WI38 (cell line): ENCODE measurements at regions not wholly inside any gene's neighbourhood (a gene's known extent, or its start where the extent isn't known, plus 50 kb on each side); places are given as distances from the start of the nearest gene placed in this dataset.
A peak's percentile ranks its signal among the peaks of the same experiment; 100 is the strongest.

Experiments
- H3K4me3 ChIP-seq: 2 replicates; pipeline ENCODE4 v1.5.1; 2011; ENCODE audit warnings: low read depth, mild to moderate bottlenecking, control low read depth, low read length
- TF ChIP-seq, protein P1 (sequence below): IDR thresholded peaks from 2 replicates; pipeline ENCODE4 v1.5.1; 2012; ENCODE audit warnings: low read depth, mild to moderate bottlenecking, control low read depth, low read length

DNA sequence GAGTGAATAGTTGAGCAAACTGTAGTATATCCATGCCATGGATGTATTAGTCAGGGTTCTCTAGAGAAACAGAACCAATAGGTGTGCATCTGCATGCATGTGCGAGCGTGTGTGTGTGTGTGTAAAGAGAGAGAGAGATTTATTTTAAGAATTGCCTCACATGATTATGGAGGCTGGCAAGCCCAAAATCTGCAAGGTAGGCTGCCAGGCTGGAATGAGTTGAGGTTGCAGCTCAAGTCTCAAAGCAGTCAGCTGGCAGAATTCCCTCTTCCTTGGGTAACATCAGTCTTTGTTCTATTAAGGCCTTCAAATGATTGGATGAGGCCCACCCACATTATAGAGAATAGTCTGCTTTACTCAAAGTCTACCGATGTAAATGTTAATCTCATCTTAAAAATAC is 187.8 kb downstream of the ANAPC1 start:
- TF ChIP-seq, protein P1, sequence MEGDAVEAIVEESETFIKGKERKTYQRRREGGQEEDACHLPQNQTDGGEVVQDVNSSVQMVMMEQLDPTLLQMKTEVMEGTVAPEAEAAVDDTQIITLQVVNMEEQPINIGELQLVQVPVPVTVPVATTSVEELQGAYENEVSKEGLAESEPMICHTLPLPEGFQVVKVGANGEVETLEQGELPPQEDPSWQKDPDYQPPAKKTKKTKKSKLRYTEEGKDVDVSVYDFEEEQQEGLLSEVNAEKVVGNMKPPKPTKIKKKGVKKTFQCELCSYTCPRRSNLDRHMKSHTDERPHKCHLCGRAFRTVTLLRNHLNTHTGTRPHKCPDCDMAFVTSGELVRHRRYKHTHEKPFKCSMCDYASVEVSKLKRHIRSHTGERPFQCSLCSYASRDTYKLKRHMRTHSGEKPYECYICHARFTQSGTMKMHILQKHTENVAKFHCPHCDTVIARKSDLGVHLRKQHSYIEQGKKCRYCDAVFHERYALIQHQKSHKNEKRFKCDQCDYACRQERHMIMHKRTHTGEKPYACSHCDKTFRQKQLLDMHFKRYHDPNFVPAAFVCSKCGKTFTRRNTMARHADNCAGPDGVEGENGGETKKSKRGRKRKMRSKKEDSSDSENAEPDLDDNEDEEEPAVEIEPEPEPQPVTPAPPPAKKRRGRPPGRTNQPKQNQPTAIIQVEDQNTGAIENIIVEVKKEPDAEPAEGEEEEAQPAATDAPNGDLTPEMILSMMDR, result no peak
- no peak overlapping the region for H3K4me3 ChIP-seq

DNA sequence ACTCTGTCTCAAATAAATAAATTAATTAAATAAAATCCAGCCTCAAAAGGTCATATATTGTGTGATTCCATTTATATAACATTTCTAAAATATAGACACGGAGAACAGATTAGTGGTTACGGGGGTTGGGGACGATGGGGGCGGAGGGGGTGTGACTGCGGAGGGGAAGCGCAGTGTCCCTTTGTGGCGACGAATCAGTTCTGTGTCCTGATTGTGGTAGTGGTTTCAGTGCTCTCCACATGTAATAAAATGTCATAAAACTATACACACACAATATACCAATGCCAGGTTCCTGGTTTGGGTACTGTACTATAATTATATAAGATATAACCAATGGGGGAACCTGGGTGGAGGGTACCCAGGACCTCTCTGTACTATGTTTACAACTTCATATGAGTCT is 186.4 kb downstream of the ANAPC1 start:
- TF ChIP-seq, protein P1, result no peak
- H3K4me3 ChIP-seq, result no peak overlapping the region

DNA sequence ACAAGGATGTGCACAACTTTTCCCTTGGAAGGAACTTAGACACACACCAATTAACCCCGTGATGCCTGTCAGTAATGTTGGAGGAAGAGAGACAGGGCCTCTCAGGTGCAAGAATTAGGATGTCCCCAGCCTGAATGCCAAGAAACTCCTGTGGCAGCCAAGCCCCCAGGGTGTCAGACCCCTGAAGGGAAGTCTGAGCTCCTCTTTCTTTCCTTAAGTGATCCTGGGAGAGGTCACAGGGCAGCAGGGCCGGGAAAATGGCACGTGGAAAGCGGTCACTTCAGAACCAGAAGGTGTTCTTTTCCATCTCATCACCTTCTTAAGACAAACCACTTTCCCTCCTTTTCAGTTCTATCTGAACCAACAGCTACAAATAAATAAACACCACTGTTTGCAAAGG is 185.9 kb downstream of the ANAPC1 start:
- TF ChIP-seq, protein P1, result no peak
- H3K4me3 ChIP-seq, result no peak overlapping the region

DNA sequence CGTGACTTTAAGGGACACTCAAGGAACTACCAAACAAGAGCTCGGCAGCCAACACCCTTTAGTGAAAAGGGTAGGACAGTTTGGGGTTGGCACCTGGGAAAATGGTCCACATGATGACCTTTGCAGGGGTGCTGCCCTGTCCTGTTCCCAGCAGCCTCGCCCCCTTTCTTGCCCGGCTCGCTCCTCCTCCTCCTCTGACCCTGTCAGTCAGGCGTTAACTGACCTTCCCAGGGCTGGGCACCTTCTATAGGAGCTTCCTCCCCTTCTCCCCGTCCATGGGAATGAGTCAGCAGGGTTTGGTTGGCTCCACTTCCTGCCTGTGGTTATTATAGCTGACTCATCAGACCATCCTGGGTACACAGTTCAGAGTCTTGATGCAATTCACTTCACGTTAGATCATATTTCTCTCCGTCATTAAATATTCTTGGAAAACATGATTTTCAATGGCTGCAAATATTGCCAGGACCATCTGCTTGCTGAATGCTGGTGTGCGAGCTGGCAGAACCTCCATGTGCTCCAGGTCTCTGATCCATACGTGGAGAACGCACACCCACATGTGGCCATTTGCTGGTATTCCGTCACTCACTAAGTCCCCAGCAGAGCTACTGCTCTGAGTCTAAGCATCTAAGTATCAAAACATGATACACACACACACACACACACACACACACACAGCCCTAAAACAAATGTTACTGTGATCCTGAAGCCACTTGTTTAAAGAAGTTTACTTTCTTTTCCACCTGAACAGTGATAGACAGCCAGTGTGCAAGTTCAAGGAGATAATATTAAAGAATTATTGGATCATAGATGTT is 185.0 kb downstream of the ANAPC1 start:
- H3K4me3 ChIP-seq, result peak overlapping the region; percentile 27; the same call in 1 of the 2 replicates
- TF ChIP-seq, protein P1, result 0 out of 2 replicates have a peak, but pooled peaks have one; percentile 15

DNA sequence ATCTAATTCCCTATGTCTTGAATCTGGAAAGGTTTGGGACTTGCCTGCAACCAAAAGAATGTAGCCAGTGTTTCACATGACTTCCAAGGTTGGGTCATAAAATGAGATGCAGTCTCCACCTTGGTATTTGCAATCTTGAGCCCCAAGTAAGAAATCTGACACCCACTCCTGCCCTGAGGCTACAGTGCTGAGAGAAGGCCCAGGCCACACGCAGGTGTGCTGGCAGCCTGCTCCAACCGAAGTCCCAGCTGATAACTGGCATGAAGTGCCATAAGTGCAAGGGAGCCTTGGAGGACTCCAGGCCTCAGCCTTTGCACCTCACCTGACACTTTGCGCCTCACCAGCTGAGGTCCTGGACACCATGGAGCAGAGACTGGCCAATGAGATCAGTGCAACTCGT is 182.7 kb downstream of the ANAPC1 start:
- H3K4me3 ChIP-seq, result no peak overlapping the region
- TF ChIP-seq, protein P1, result no peak

DNA sequence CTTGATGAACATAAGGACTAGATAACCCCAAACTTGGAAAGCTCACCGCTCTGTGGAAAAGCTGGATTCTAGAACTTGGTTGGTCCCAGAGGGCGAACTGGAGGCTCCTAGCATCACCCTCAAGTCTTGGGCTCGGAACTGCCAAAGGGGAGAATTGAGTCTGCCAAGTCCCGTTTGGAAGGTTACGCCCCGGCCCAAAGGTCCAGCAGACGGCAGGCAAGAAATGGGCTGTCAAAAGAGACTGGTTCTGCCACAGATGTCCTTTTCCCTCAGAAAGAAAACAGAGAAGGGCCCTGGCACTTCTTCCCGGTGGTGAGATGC is 182.2 kb downstream of the ANAPC1 start:
- no peak overlapping the region for H3K4me3 ChIP-seq
- TF ChIP-seq, protein P1, result no peak

DNA sequence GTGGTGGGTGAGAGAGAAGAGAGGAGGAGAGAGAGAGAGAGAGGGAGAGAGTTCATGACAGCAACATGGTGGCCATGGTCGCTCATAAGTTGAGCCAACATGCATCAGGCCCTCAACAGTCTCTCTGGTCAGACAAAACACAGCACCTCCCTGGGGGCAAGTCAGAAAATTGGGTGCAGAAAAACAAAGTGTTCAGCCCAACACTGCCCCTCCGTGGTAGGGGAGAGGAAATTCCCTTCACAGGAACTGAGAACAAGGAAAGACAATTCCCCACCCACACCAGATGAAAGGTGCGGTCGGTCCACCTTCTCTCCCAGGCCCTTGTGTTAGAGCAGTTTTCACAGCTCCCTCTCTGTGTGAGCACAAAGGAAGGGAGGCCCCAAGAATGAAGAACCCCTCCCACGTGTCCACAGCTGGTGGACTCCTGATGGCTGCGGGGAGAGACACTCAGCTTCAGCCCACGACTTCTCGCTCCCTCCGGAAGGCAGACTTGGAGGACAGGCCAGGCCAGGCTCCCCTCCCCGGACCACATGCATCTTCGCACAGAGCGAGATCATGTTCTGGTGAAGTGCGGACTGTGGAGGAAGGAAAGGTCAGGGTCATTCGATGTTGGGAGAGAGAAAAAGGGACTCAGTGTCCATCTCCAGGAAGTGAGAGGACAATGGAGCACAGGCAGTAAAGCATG is 181.7 kb downstream of the ANAPC1 start:
- TF ChIP-seq, protein P1, result peak; percentile 68
- no peak overlapping the region for H3K4me3 ChIP-seq
